K562 (cell line): ENCODE measurements at regions not wholly inside any gene's neighbourhood (a gene's known extent, or its start where the extent isn't known, plus 50 kb on each side); places are given as distances from the start of the nearest gene placed in this dataset.

Source experiments
- ATAC-seq: fragments of 200-7000 bp; cut with Tn5 transposase; 3 replicates; pipeline ENCODE4 v1.9.1; 2020; ENCODE audit warnings: moderate library complexity
- BruUV-seq: library from RNA; stranded (reverse); fragments of 400-500 nt; replicated peaks from 2 replicates; lab custom pipeline; 2021; lab: Mats Ljungman, UMichigan
- CTCF ChIA-PET: fragments of 300-600 bp; formaldehyde crosslinking; extraction: SDS; loops from one replicate; lab custom pipeline; 2021; ENCODE audit warnings: low intra/inter-chr PET ratio; lab: Yijun Ruan, JAX
- POLR2A ChIA-PET: fragments of 300-600, 350-650 bp; sonication (Branson Sonifier 250); formaldehyde crosslinking; extraction: SDS; loops from one replicate; lab custom pipeline; 2021; ENCODE audit warnings: antibody characterized with exemption, inconsistent platforms; lab: Yijun Ruan, JAX
- DNase-seq, 4 experiments: peaks; one replicate each; pipeline versions ENCODE4 v3.0.0 to v3.0.0-alpha.2; 2011 to 2018; ENCODE audit warnings: low spot score in 3 of 4, mixed read lengths in 3 of 4; ENCODE audit errors: extremely low read depth in 1 of 4
- FAIRE-seq: peaks from 2 replicates; lab custom pipeline; 2011; peaks lifted over from hg19 to GRCh38; lab: Jason Lieb, UNC
- H2AFZ ChIP-seq: 2 replicates; pipeline ENCODE4 v1.6.0; 2011; ENCODE audit warnings: low read depth, low read length, control low read depth, inconsistent platforms
- H3K27ac ChIP-seq: fragments of 200-600 bp; 3 replicates; pipeline ENCODE4 v1.8.0; 2011; ENCODE audit warnings: low read depth, mild to moderate bottlenecking, control low read depth, inconsistent platforms, low read length, moderate library complexity, mixed read lengths; ENCODE audit errors: extremely low read depth
- H3K27me3 ChIP-seq, 2 experiments: fragments of 300-600 bp in 1 of 2; 2 replicates in 1 of 2; 3 replicates in 1 of 2; pipeline versions ENCODE4 v1.6.0 to v1.8.0; 2011; ENCODE audit warnings: inconsistent platforms in 2 of 2, low read length in 2 of 2, mild to moderate bottlenecking in 1 of 2, mixed read lengths in 1 of 2, moderate library complexity in 1 of 2; ENCODE audit not compliant: control insufficient read depth in 2 of 2, insufficient read depth in 2 of 2
- H3K36me3 ChIP-seq: fragments of 300-600 bp; 3 replicates; pipeline ENCODE4 v1.8.0; 2011; ENCODE audit warnings: mild to moderate bottlenecking, low read length, inconsistent platforms; ENCODE audit not compliant: control insufficient read depth, insufficient read depth
- H3K4me1 ChIP-seq, 2 experiments: fragments of 200-600 bp in 1 of 2; replicated peaks in 1 of 2; 2 replicates in 1 of 2; 3 replicates in 1 of 2; pipeline versions ENCODE4 v1.5.1 to v1.8.0; 2011; ENCODE audit warnings: inconsistent platforms in 2 of 2, low read length in 2 of 2, mild to moderate bottlenecking in 1 of 2, mixed read lengths in 1 of 2, moderate library complexity in 1 of 2; ENCODE audit not compliant: control insufficient read depth in 2 of 2, insufficient read depth in 2 of 2
- H3K4me2 ChIP-seq: 2 replicates; pipeline ENCODE4 v1.6.1; 2011; ENCODE audit warnings: low read length, control low read depth, inconsistent platforms, mixed read lengths; ENCODE audit not compliant: insufficient read depth
- H3K4me3 ChIP-seq: fragments of 200-600 bp; sonication (generic), shearing (Covaris generic); 2 replicates; pipeline ENCODE4 v1.5.1; 2016; ENCODE audit warnings: control low read depth, inconsistent platforms
- H3K79me2 ChIP-seq: fragments of 200-600 bp; 3 replicates; pipeline ENCODE4 v1.8.0; 2011; ENCODE audit warnings: low read length, inconsistent platforms; ENCODE audit not compliant: control insufficient read depth, insufficient read depth
- H3K9ac ChIP-seq, 2 experiments: 2 replicates each; pipeline versions ENCODE4 v1.6.0 to v1.6.1; 2011; ENCODE audit warnings: low read depth in 2 of 2, low read length in 2 of 2, control low read depth in 1 of 2, inconsistent platforms in 1 of 2, mild to moderate bottlenecking in 1 of 2, mixed read lengths in 1 of 2; ENCODE audit not compliant: insufficient read depth in 1 of 2
- H3K9me1 ChIP-seq: one replicate; pipeline ENCODE4 v1.6.0; 2011; ENCODE audit warnings: inconsistent platforms, mild to moderate bottlenecking, low read length, moderate library complexity; ENCODE audit not compliant: control insufficient read depth, insufficient read depth
- H3K9me3 ChIP-seq: replicated peaks from 2 replicates; pipeline ENCODE4 v1.5.1; 2011; ENCODE audit warnings: low read depth, low read length, inconsistent platforms; ENCODE audit not compliant: control insufficient read depth, insufficient read depth
- H4K20me1 ChIP-seq: replicated peaks from 2 replicates; pipeline ENCODE4 v1.6.1; 2011; ENCODE audit warnings: low read length, inconsistent platforms, mixed read lengths; ENCODE audit not compliant: control insufficient read depth, insufficient read depth
- BCOR ChIP-seq: fragments of 450-650 bp; IDR thresholded peaks from 2 replicates; pipeline ENCODE4 v1.6.1; 2016
- DACH1 ChIP-seq: fragments of 450-650 bp; IDR thresholded peaks from 2 replicates; pipeline ENCODE4 v1.6.1; 2018; ENCODE audit not compliant: partially characterized antibody
- E2F8 ChIP-seq: fragments of 450-650 bp; IDR thresholded peaks from 2 replicates; pipeline ENCODE4 v1.7.1; 2018; ENCODE audit warnings: mild to moderate bottlenecking, low read depth; ENCODE audit not compliant: partially characterized antibody
- ELF2 ChIP-seq: fragments of 250-450 bp; sonication (Bioruptor Pico); IDR thresholded peaks from 2 replicates; pipeline ENCODE4 v1.5.0; 2021; ENCODE audit warnings: mild to moderate bottlenecking
- GTF3C2 ChIP-seq: IDR thresholded peaks from 3 replicates; pipeline ENCODE4 v1.6.1; 2011; ENCODE audit warnings: borderline replicate concordance, mild to moderate bottlenecking, moderate library complexity; ENCODE audit not compliant: insufficient read length; ENCODE audit errors: extremely low read depth
- USF1 ChIP-seq: sonication (generic); formaldehyde crosslinking; IDR thresholded peaks from 2 replicates; pipeline ENCODE4 v1.9.0; 2022; ENCODE audit warnings: mild to moderate bottlenecking, missing genetic modification reagents
- ZNF512 ChIP-seq: IDR thresholded peaks from 2 replicates; pipeline ENCODE4 v1.6.1; 2016; ENCODE audit warnings: missing genetic modification characterization, missing compliant biosample characterization
- WGBS: fragments of 100-300 bp; shearing (Covaris generic); methylation state at CpG from one replicate; pipeline ENCODE4 v1.1.6; 2016; ENCODE audit warnings: low coverage, mixed read lengths; ENCODE audit not compliant: insufficient coverage; ENCODE audit errors: missing lambda C conversion rate; 5-methylcytosine and 5-hydroxymethylcytosine counted together
- in situ Hi-C: fragments of 300-500 bp; cut with MboI; formaldehyde crosslinking; loops from 4 replicates; pipeline ENCODE4 v1.15.0; 2018; ENCODE audit warnings: inconsistent platforms, mixed read lengths
- intact Hi-C: fragments of 100-400 bp; cut with micrococcal nuclease; formaldehyde crosslinking; loops from 2 replicates; pipeline ENCODE4 v1.14.2; 2022

- no peaks in the 10 kb centered on the region; the same call in 1 of the 2 replicates for H4K20me1 ChIP-seq
- H3K9me3 ChIP-seq, result no peaks in the 10 kb centered on the region
- BruUV-seq, result no TSS peak
- H2AFZ ChIP-seq, result no peak overlapping the region
- intact Hi-C loops, result no loop called here
- CTCF ChIA-PET, result no interaction called here
- H3K36me3 ChIP-seq, result no peaks in the 10 kb centered on the region
- ATAC-seq (no peak), DNase-seq (no peak), FAIRE-seq (no peak)
- no peak overlapping the region for H3K9ac ChIP-seq
- no peak overlapping the region for H3K27ac ChIP-seq
- peaks cover 0 to 41% of the 10 kb centered on the region in 2 experiments; a peak in 2 of 5 replicates for H3K27me3 ChIP-seq
- WGBS, result 0% methylated on average over 7 of the region's 7 CpGs
- no peaks in the 10 kb centered on the region for H3K79me2 ChIP-seq
- in situ Hi-C loops, result no loop called here
- H3K9me1 ChIP-seq, result no peaks in the 10 kb centered on the region
- H3K4me3 ChIP-seq, result no peak overlapping the region
- no peak for TF ChIP-seq BCOR
- TF ChIP-seq USF1 (CRISPR knock-in tag), result no peak
- no peak for TF ChIP-seq DACH1
- no peak for TF ChIP-seq GTF3C2
- no peak for TF ChIP-seq E2F8
- TF ChIP-seq ELF2 (CRISPR knock-in tag), result no peak
- no peak for TF ChIP-seq ZNF512
- H3K4me1 ChIP-seq, result no peaks in the 10 kb centered on the region
- H3K4me2 ChIP-seq, result no peak overlapping the region
- POLR2A ChIA-PET, result no interaction called here
Observed at GRCh38 chr15:73812806-73813465, 59.8 kb upstream of the INSYN1 start.
